ENCODE measurements at regions not wholly inside any gene's neighbourhood (a gene's known extent, or its start where the extent isn't known, plus 50 kb on each side); places are given as distances from the start of the nearest gene placed in this dataset.

GRCh38 chr2:228533156-228533555 is 351.7 kb upstream of the SPHKAP start:
- Histone ChIP-seq H3K4me1 (ENCODE audit: insufficient read depth, low read length, poor library complexity, severe bottlenecking) (no peaks in the 10 kb centered on the region), H3K79me2 (ENCODE audit: insufficient read depth, low read length) (no peaks in the 10 kb centered on the region), H3K9me3 (ENCODE audit: insufficient read depth, low read depth, low read length) (no peaks in the 10 kb centered on the region; the same call in 1 of the 2 replicates), H3K36me3 (ENCODE audit: insufficient read depth, low read length) (no peaks in the 10 kb centered on the region), H3K9ac (ENCODE audit: low read depth, low read length, poor library complexity, severe bottlenecking) (no peak overlapping the region), H4K20me1 (ENCODE audit: insufficient read depth, low read length, poor library complexity, severe bottlenecking) (no peaks in the 10 kb centered on the region), H3K9me2 (replicated peaks; ENCODE audit: low read depth, low read length) (no peaks in the 10 kb centered on the region), H3K4me3 (ENCODE audit: low read length, poor library complexity, severe bottlenecking) (no peak overlapping the region), H2AFZ (ENCODE audit: low read length) (no peak overlapping the region), H3F3A (ENCODE audit: low read depth) (no peaks in the 10 kb centered on the region), H3K27me3 (ENCODE audit: insufficient read depth, low read length, poor library complexity, severe bottlenecking) (no peaks in the 10 kb centered on the region), H3K4me2 (ENCODE audit: low read depth, low read length, poor library complexity, severe bottlenecking) (no peak overlapping the region)
- no peak for TF ChIP-seq EZH2phosphoT487 (IDR thresholded peaks at IDR 0.05; ENCODE audit: borderline replicate concordance)
- TF ChIP-seq, protein P1, sequence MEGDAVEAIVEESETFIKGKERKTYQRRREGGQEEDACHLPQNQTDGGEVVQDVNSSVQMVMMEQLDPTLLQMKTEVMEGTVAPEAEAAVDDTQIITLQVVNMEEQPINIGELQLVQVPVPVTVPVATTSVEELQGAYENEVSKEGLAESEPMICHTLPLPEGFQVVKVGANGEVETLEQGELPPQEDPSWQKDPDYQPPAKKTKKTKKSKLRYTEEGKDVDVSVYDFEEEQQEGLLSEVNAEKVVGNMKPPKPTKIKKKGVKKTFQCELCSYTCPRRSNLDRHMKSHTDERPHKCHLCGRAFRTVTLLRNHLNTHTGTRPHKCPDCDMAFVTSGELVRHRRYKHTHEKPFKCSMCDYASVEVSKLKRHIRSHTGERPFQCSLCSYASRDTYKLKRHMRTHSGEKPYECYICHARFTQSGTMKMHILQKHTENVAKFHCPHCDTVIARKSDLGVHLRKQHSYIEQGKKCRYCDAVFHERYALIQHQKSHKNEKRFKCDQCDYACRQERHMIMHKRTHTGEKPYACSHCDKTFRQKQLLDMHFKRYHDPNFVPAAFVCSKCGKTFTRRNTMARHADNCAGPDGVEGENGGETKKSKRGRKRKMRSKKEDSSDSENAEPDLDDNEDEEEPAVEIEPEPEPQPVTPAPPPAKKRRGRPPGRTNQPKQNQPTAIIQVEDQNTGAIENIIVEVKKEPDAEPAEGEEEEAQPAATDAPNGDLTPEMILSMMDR (conservative IDR thresholded peaks at IDR 0.05; ENCODE audit: low read length): no peak

DNA sequence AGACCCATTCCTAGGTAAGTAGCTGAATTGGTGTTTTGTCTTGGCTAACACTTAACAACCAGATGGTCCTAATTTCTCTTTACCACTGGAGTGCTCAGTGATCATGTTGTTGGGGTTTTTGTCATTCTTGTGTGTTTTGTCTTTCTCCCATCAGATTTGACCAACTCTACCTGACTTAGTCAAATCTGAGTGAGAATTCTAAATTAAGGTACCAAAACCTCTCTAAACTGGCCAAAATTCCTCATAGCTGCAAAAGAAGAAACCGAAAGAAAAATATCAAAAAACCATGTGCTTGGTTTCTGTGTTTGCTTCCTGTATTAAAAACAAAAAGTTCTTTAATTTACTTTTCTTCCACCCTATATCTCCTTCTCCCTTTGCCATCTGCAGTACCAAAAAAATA is 350.7 kb upstream of the SPHKAP start:
- Histone ChIP-seq H3K4me1 (ENCODE audit: insufficient read depth, low read length, poor library complexity, severe bottlenecking) (no peaks in the 10 kb centered on the region), H3K4me2 (ENCODE audit: low read depth, low read length, poor library complexity, severe bottlenecking) (no peak overlapping the region), H3F3A (ENCODE audit: low read depth) (no peaks in the 10 kb centered on the region), H3K9me2 (replicated peaks; ENCODE audit: low read depth, low read length) (no peaks in the 10 kb centered on the region), H3K79me2 (ENCODE audit: insufficient read depth, low read length) (no peaks in the 10 kb centered on the region), H2AFZ (ENCODE audit: low read length) (no peak overlapping the region), H4K20me1 (ENCODE audit: insufficient read depth, low read length, poor library complexity, severe bottlenecking) (no peaks in the 10 kb centered on the region), H3K4me3 (ENCODE audit: low read length, poor library complexity, severe bottlenecking) (no peak overlapping the region), H3K36me3 (ENCODE audit: insufficient read depth, low read length) (no peaks in the 10 kb centered on the region), H3K27me3 (ENCODE audit: insufficient read depth, low read length, poor library complexity, severe bottlenecking) (no peaks in the 10 kb centered on the region), H3K9me3 (ENCODE audit: insufficient read depth, low read depth, low read length) (no peaks in the 10 kb centered on the region; the same call in 1 of the 2 replicates), H3K9ac (ENCODE audit: low read depth, low read length, poor library complexity, severe bottlenecking) (no peak overlapping the region)
- TF ChIP-seq, protein P1 (conservative IDR thresholded peaks at IDR 0.05; ENCODE audit: low read length): no peak
- TF ChIP-seq EZH2phosphoT487 (IDR thresholded peaks at IDR 0.05; ENCODE audit: borderline replicate concordance): no peak

- no peaks in the 10 kb centered on the region for H3K79me2 ChIP-seq (ENCODE audit: insufficient read depth, low read length)
- H3K36me3 ChIP-seq (ENCODE audit: insufficient read depth, low read length): no peaks in the 10 kb centered on the region
- H3K9me3 ChIP-seq (ENCODE audit: insufficient read depth, low read depth, low read length): no peaks in the 10 kb centered on the region
- no peak overlapping the region for H3K4me3 ChIP-seq (ENCODE audit: low read length, poor library complexity, severe bottlenecking)
- H3K27me3 ChIP-seq (ENCODE audit: insufficient read depth, low read length, poor library complexity, severe bottlenecking): no peaks in the 10 kb centered on the region
- no peaks in the 10 kb centered on the region for H3K9me2 ChIP-seq (replicated peaks; ENCODE audit: low read depth, low read length)
- no peaks in the 10 kb centered on the region for H4K20me1 ChIP-seq (ENCODE audit: insufficient read depth, low read length, poor library complexity, severe bottlenecking)
- H3K4me1 ChIP-seq (ENCODE audit: insufficient read depth, low read length, poor library complexity, severe bottlenecking): no peaks in the 10 kb centered on the region
- no peak overlapping the region for H2AFZ ChIP-seq (ENCODE audit: low read length)
- H3F3A ChIP-seq (ENCODE audit: low read depth): no peaks in the 10 kb centered on the region
- TF ChIP-seq, protein P1 (conservative IDR thresholded peaks at IDR 0.05; ENCODE audit: low read length): no peak
- no peak for TF ChIP-seq EZH2phosphoT487 (IDR thresholded peaks at IDR 0.05; ENCODE audit: borderline replicate concordance)
- no peak overlapping the region for H3K4me2 ChIP-seq (ENCODE audit: low read depth, low read length, poor library complexity, severe bottlenecking)
- no peak overlapping the region for H3K9ac ChIP-seq (ENCODE audit: low read depth, low read length, poor library complexity, severe bottlenecking)
Measured at GRCh38 chr2:228527197-228527881, 345.9 kb upstream of the SPHKAP start.

Measured in Loucy (cell line).